HG03066 (cell line): ENCODE measurements at regions not wholly inside any gene's neighbourhood (a gene's known extent, or its start where the extent isn't known, plus 50 kb on each side); places are given as distances from the start of the nearest gene placed in this dataset.

Experiments
- ATAC-seq: cut with Tn5 transposase; IDR thresholded peaks from one replicate; pipeline ENCODE4 v1.9.1; 2021; ENCODE audit warnings: low read depth; ENCODE audit not compliant: unreplicated experiment

DNA sequence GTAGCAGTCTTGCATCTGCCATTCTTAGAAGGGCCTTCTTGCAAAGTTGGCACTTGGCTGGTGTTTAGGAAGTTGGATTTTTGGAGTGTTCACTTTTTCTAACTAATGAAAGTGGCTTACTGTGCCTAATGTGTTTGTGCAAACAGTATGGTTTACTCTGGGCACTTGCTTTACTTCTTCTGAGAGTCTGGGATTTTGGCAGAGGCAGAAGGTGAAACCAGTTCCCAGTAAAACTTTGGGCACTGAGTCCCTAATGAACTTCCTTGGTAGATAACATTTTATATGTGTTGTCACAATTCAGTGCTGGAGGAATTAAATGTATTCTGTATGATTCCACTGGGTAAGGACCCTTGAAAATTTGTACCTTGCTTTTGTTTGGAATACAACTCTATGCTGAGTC is 155.7 kb downstream of the FAM170A start:
- ATAC-seq: no peak

- no peak for ATAC-seq
Measured at GRCh38 chr5:119789406-119790117, 160.2 kb downstream of the FAM170A start.

DNA sequence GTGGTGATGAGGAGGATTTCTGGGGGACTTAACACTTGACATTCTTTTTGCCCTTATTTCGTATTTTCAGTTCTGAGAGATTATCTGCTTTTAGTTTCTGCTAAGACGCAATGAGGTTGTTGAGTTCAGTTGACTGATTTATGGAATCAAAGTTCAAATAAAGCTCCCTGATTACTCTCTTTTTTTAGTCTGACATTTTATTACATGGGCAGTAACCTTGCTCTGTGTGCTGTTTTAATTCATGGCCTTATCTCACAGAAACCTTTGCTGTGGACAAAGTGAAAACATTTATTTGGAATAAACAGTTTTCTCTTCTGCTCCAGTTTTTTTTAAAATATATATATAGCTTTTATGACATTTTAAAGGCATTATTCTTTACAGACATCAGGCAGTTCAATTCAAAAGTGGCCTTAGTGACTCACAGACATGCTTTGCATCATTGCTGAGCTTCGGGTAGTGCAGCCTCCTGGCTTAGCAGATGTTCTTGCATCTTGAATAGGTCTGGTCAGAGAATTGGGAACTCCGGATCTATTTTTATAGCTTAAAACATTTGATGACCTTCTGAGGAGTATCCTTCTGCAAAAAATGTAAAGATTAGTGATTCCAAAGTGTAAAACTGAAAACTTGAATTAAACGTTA is 162.9 kb downstream of the FAM170A start:
- ATAC-seq: no peak

- ATAC-seq: no peak
Measured at GRCh38 chr5:119795768-119796167, 166.4 kb downstream of the FAM170A start.

DNA sequence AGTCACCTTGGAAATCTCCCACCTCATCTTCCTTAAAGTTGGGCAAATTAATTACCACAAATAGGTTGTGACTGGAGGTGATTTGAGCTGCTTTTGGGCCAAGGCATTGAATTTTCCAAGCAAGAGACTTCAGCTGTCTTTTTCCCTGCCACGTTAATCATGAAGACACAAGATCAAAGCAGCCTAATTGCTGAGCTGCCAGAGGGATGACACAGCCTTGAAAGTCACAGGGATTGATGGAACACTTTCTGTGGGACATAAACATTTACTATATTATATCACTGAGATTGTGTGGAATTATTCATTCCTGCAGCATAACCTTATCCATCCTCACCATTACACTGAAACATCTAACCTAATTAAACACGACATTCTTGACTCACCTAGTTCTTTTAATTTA is 172.2 kb downstream of the FAM170A start:
- no peak for ATAC-seq

- no peak for ATAC-seq
Measured at GRCh38 chr5:119808024-119808423, 178.7 kb downstream of the FAM170A start.

DNA sequence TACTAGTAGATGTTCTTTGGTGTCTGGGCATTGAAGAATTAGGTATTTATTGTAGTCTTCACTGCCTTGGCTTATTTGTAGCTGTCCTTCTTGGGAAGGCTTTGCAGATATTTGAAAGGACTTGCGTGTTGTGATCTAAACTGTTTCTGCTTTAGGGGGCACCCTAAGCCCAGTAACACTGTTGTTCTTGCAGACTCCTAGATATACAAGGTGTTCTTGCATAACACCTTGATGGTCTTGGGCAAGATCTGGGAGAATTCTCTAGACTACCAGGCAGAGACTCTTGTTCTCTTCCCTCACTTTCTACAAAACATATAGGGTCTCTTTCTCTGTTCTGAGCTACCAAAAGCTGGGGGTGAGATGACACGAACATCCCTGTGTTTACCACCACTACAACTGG is 179.1 kb downstream of the FAM170A start:
- ATAC-seq: no peak

- ATAC-seq: no peak
Measured at GRCh38 chr5:119810217-119810616, 180.9 kb downstream of the FAM170A start.

- ATAC-seq: no peak
Measured at GRCh38 chr5:119811458-119811857, 182.1 kb downstream of the FAM170A start.

GRCh38 chr5:119814655-119815054 is 185.3 kb downstream of the FAM170A start:
- no peak for ATAC-seq

DNA sequence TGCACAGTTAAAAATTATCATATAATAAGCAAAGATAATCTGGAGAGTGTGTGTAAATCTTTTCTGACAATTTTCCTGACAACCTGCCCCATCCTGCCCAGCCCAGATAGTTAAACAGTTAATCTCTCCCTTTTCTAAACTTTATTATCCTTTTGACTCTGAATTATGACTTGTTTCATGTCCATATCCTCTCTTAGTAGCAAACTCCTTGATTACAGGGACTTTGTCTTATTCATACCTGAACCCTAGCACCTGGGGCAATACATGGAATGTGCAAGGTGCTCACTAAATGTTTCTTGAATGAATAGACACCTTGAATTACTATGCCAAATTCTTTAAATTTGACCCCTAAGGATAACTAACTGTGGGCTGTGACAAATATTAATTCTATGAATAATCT is 186.7 kb downstream of the FAM170A start:
- ATAC-seq: no peak

- no peak for ATAC-seq
Measured at GRCh38 chr5:119820016-119820415, 190.7 kb downstream of the FAM170A start.

DNA sequence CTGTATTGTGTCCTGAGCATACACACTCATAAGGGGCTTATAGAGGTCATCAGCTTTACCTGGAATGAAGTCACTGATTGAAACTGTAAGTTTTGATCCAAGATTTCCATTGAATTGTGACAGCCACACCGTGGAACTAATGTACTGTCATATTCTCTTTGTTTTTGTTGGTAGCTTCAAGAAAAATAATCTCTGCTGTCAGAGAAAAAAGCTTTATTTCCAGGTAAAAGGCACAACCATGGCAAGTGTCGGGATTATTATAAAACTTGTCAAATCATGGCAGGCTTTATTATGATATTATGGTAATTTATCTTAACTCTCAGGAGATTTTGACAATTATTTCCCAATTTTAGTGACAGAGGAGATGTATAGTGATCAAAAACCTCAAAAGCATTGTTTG is 191.2 kb downstream of the FAM170A start:
- no peak for ATAC-seq

DNA sequence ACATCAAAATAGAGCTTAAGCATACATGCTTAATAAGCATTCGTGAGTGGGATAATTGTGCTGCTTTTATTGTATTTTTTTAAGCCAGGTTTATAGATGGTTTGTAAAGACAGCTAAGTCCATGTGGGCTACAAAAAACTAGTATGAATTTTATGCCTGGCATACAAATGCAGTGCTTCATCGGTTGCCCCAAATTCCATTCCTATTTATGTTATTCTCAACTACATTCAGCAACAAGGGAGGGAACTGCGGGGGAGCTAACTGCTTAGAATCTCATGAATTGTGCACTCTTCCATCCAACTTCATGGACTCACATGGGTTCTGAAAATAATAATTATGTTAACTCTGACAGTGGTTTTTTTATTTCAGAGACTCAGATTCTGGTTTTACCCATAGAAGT is 199.2 kb downstream of the FAM170A start:
- ATAC-seq: no peak

GRCh38 chr5:119829341-119829740 is 200.0 kb downstream of the FAM170A start:
- ATAC-seq: no peak

DNA sequence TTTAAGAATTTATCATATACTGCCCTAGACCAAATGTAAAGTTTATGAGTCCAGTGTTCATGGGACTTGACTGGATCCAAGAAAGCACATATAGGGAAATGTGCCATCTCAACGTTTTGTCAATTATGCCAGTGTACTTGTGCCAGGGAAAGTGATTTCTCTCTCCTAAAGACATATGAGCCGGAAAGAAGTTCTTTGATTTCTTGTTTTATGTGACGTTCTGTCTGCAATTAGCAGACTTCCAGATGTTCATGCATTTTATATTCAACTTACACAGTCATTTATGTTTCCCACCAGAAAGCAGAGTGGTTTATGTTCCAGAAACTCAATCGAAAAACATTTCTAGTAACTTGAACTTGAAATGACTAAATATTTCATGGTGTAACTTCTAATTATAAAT is 203.8 kb downstream of the FAM170A start:
- ATAC-seq: no peak

DNA sequence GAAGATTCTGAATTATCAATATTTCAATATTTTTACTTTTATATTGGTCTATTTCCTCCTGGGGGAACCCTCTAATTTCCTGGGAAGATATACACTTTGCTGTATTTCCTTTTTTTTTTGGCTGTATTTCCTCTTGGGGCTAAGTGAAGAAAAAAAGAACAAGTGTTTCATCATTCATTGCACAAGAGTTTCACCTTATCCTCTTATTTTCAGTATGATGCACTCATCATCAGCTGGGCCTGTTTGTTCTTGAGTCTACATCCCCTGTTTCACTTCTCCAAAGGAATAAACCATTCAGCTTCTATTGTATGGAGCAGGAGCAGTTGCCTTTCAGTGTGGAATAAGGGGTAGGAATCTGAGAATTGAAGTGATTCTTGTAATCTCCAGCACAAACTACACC is 210.8 kb downstream of the FAM170A start:
- ATAC-seq: no peak

DNA sequence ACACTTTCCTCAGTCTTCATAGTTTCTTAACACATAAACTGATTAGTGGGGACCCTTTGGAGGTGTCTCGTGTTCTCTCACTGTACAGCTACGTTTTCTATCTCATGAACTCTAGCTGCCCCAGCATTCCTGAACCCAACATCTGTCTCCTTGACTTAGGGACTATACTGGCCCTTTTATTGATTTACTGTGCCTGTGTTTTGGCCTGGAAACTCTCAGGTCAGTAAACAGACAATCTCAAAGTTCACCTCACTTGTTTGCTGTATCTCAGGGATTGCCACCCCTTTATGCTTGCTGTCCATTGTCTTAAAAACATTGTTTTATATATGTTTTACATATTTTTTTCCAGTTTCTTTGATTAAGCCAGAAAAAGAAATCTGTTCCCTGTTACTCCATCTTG is 222.8 kb downstream of the FAM170A start:
- ATAC-seq: no peak

DNA sequence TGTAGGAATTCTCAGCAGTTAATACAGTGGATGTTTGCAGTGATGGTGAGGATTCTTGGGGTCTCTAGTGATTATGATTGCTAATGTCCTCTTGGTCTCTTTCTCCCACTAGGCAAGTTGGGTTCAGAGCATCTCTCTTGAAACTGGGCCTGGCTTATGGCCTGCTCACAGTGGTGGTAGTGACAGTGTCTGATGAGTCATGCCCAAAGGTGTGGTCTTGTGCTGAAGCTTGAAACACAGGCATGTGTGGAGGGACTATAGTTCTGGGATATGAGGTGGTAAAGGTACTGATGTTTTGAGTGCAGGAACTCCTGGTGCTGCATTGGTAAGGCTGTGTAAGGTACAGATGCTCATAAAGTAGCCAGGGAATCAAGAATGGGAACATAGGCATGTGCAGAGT is 231.1 kb downstream of the FAM170A start:
- ATAC-seq: no peak

GRCh38 chr5:119862619-119863018 is 233.3 kb downstream of the FAM170A start:
- ATAC-seq: no peak

DNA sequence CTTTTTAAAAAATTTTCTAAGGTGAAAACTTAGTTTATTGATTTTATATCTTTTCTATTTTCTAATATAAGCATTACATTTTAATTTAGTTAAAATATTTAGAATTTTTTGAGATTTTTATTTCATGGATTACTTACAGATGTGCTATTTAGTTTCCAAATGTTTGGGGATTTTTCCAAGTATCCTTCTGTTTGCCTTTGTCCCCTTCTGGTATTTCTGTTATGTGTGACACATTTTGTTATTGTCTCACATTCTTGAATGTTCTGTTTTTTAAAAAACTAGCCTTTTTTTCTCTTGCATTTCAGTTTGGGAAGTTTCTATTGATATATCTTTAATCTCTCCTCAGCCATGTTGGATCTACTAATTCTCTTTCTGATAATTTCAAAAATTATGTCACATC is 234.9 kb downstream of the FAM170A start:
- ATAC-seq: no peak

GRCh38 chr5:119873611-119874010 is 244.3 kb downstream of the FAM170A start:
- no peak for ATAC-seq
